ENCODE measurements at regions not wholly inside any gene's neighbourhood (a gene's known extent, or its start where the extent isn't known, plus 50 kb on each side); places are given as distances from the start of the nearest gene placed in this dataset.

DNA sequence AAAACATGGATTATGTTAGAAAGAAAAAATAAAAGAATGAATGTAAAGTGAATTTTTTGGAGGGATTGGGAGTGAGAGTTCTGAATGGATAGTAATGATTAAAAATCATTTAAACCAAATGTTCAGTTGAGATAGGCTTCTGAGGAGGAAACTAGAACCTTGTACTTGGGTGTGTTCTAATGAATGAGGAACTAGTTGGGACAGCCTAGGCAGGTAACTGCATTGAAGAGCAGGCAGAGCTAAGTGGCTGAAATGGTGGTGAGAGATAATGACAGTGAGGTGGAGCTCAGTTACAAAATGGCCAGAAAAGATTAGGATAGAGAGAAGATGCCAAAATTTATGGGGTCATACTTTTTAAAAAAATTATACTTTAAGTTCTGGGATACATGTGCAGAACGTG lies 132.9 kb downstream of the ATP23 start:
- Histone ChIP-seq H3K4me1 (ENCODE audit: control insufficient read depth, low read length) (no peaks in the 10 kb centered on the region), H3K36me3 (ENCODE audit: control insufficient read depth, low read length) (no peaks in the 10 kb centered on the region), H3K9me3 (ENCODE audit: control insufficient read depth, insufficient read depth, low read length) (no peaks in the 10 kb centered on the region), H3K27ac (ENCODE audit: low read depth, low read length) (no peak overlapping the region), H3F3A (ENCODE audit: control insufficient read depth, insufficient read depth) (no peaks in the 10 kb centered on the region), H3K4me2 (ENCODE audit: low read length) (no peak overlapping the region), H3K27me3 (ENCODE audit: control insufficient read depth, low read length) (no peaks in the 10 kb centered on the region), H3K79me2 (ENCODE audit: control insufficient read depth, low read length) (no peaks in the 10 kb centered on the region), H3K9me2 (replicated peaks; ENCODE audit: control insufficient read depth, low read length) (no peaks in the 10 kb centered on the region), H3K4me3 (ENCODE audit: low read length) (no peak overlapping the region), H4K20me1 (ENCODE audit: control insufficient read depth, insufficient read depth, low read depth, low read length) (no peaks in the 10 kb centered on the region)
- TF ChIP-seq EZH2phosphoT487 (IDR thresholded peaks at IDR 0.05; ENCODE audit: borderline replicate concordance, low read length) = no peak
- TF ChIP-seq, protein P1, sequence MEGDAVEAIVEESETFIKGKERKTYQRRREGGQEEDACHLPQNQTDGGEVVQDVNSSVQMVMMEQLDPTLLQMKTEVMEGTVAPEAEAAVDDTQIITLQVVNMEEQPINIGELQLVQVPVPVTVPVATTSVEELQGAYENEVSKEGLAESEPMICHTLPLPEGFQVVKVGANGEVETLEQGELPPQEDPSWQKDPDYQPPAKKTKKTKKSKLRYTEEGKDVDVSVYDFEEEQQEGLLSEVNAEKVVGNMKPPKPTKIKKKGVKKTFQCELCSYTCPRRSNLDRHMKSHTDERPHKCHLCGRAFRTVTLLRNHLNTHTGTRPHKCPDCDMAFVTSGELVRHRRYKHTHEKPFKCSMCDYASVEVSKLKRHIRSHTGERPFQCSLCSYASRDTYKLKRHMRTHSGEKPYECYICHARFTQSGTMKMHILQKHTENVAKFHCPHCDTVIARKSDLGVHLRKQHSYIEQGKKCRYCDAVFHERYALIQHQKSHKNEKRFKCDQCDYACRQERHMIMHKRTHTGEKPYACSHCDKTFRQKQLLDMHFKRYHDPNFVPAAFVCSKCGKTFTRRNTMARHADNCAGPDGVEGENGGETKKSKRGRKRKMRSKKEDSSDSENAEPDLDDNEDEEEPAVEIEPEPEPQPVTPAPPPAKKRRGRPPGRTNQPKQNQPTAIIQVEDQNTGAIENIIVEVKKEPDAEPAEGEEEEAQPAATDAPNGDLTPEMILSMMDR (IDR thresholded peaks at IDR 0.05; ENCODE audit: low read depth, low read length, poor library complexity, severe bottlenecking) = no peak

DNA sequence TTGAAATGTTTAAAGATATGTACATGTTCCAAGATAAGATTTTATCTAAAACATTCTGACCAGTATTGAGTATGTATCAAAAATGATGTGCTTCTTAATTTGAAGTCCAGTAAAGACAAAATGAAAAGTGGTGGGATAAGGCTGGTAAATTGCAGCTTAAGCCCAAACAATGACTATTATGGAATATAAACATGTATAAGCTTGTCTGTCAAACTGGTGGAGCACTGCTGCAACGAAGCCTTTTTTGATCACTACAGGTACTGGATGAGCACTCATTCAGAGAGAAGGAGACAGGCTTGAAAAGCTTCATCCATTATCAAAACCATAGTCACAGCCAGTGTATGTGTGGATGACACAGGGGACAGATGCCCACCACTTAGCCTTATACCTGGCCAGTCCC lies 138.4 kb downstream of the ATP23 start:
- no peaks in the 10 kb centered on the region for H3K79me2 ChIP-seq (ENCODE audit: control insufficient read depth, low read length)
- H3K9me2 ChIP-seq (replicated peaks; ENCODE audit: control insufficient read depth, low read length) = no peaks in the 10 kb centered on the region
- H3K4me2 ChIP-seq (ENCODE audit: low read length) = no peak overlapping the region
- no peaks in the 10 kb centered on the region for H3K36me3 ChIP-seq (ENCODE audit: control insufficient read depth, low read length)
- no peak for TF ChIP-seq EZH2phosphoT487 (IDR thresholded peaks at IDR 0.05; ENCODE audit: borderline replicate concordance, low read length)
- TF ChIP-seq, protein P1 (IDR thresholded peaks at IDR 0.05; ENCODE audit: low read depth, low read length, poor library complexity, severe bottlenecking) = no peak
- no peaks in the 10 kb centered on the region for H4K20me1 ChIP-seq (ENCODE audit: control insufficient read depth, insufficient read depth, low read depth, low read length)
- H3K4me3 ChIP-seq (ENCODE audit: low read length) = no peak overlapping the region
- H3K4me1 ChIP-seq (ENCODE audit: control insufficient read depth, low read length) = no peaks in the 10 kb centered on the region
- no peaks in the 10 kb centered on the region for H3K27me3 ChIP-seq (ENCODE audit: control insufficient read depth, low read length)
- H3K27ac ChIP-seq (ENCODE audit: low read depth, low read length) = no peak overlapping the region
- no peaks in the 10 kb centered on the region for H3K9me3 ChIP-seq (ENCODE audit: control insufficient read depth, insufficient read depth, low read length)
- H3F3A ChIP-seq (ENCODE audit: control insufficient read depth, insufficient read depth) = no peaks in the 10 kb centered on the region

DNA sequence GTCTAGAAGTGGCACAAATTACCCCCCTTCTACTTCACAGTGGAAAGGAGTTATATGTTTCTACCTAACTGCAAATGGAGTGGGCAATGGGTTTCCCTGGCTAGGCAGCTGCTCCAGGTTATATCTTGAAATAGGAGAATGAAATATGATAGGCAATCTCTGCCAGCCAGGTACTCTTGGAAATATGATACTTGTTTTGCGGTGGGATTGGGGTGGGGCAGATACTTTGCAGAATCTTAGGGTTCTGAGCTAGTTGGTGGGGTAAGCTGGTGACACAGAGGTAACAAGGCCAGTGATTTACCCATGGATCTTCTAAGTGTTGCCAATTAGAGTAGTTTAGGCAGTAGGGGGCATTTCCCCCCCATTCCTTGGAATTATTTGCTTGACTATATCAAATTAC lies 140.1 kb downstream of the ATP23 start:
- Histone ChIP-seq H3K4me1 (ENCODE audit: control insufficient read depth, low read length) (no peaks in the 10 kb centered on the region), H3K4me2 (ENCODE audit: low read length) (no peak overlapping the region), H3K27ac (ENCODE audit: low read depth, low read length) (no peak overlapping the region), H3K9me2 (replicated peaks; ENCODE audit: control insufficient read depth, low read length) (no peaks in the 10 kb centered on the region), H3K36me3 (ENCODE audit: control insufficient read depth, low read length) (no peaks in the 10 kb centered on the region), H3F3A (ENCODE audit: control insufficient read depth, insufficient read depth) (no peaks in the 10 kb centered on the region), H3K79me2 (ENCODE audit: control insufficient read depth, low read length) (no peaks in the 10 kb centered on the region), H3K9me3 (ENCODE audit: control insufficient read depth, insufficient read depth, low read length) (no peaks in the 10 kb centered on the region), H3K27me3 (ENCODE audit: control insufficient read depth, low read length) (no peaks in the 10 kb centered on the region), H4K20me1 (ENCODE audit: control insufficient read depth, insufficient read depth, low read depth, low read length) (no peaks in the 10 kb centered on the region), H3K4me3 (ENCODE audit: low read length) (no peak overlapping the region)
- TF ChIP-seq, protein P1 (IDR thresholded peaks at IDR 0.05; ENCODE audit: low read depth, low read length, poor library complexity, severe bottlenecking) = no peak
- no peak for TF ChIP-seq EZH2phosphoT487 (IDR thresholded peaks at IDR 0.05; ENCODE audit: borderline replicate concordance, low read length)

DNA sequence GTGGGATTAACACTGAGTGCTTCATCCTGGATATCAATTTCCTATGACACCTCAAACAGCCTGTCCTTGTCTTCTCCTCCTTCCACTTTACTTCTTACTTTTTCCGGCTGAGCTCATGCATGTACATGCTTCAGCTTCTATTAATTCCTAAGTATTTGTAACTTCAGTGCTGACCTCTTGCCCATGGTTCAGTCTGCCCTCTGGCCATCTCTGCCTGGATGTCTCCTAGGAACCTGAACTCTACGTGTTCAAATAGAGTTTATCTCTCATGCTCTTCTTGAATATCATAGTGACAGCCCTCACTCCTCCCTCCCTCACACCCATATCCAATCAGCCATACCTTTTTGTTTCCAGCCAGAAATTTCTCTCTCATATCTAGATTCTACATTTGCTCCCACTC lies 141.6 kb downstream of the ATP23 start:
- H3K9me2 ChIP-seq (replicated peaks; ENCODE audit: control insufficient read depth, low read length) = no peaks in the 10 kb centered on the region
- H3K9me3 ChIP-seq (ENCODE audit: control insufficient read depth, insufficient read depth, low read length) = no peaks in the 10 kb centered on the region
- no peaks in the 10 kb centered on the region for H3K4me1 ChIP-seq (ENCODE audit: control insufficient read depth, low read length)
- H3K4me2 ChIP-seq (ENCODE audit: low read length) = no peak overlapping the region
- no peak overlapping the region for H3K4me3 ChIP-seq (ENCODE audit: low read length)
- H3K27me3 ChIP-seq (ENCODE audit: control insufficient read depth, low read length) = no peaks in the 10 kb centered on the region
- no peaks in the 10 kb centered on the region for H3K36me3 ChIP-seq (ENCODE audit: control insufficient read depth, low read length)
- no peaks in the 10 kb centered on the region for H3F3A ChIP-seq (ENCODE audit: control insufficient read depth, insufficient read depth)
- H3K27ac ChIP-seq (ENCODE audit: low read depth, low read length) = no peak overlapping the region
- TF ChIP-seq, protein P1 (IDR thresholded peaks at IDR 0.05; ENCODE audit: low read depth, low read length, poor library complexity, severe bottlenecking) = no peak
- TF ChIP-seq EZH2phosphoT487 (IDR thresholded peaks at IDR 0.05; ENCODE audit: borderline replicate concordance, low read length) = no peak
- H3K79me2 ChIP-seq (ENCODE audit: control insufficient read depth, low read length) = no peaks in the 10 kb centered on the region
- H4K20me1 ChIP-seq (ENCODE audit: control insufficient read depth, insufficient read depth, low read depth, low read length) = no peaks in the 10 kb centered on the region

Measured in DOHH2 (cell line).